ENCODE measurements at regions not wholly inside any gene's neighbourhood (a gene's known extent, or its start where the extent isn't known, plus 50 kb on each side); places are given as distances from the start of the nearest gene placed in this dataset.

DNA sequence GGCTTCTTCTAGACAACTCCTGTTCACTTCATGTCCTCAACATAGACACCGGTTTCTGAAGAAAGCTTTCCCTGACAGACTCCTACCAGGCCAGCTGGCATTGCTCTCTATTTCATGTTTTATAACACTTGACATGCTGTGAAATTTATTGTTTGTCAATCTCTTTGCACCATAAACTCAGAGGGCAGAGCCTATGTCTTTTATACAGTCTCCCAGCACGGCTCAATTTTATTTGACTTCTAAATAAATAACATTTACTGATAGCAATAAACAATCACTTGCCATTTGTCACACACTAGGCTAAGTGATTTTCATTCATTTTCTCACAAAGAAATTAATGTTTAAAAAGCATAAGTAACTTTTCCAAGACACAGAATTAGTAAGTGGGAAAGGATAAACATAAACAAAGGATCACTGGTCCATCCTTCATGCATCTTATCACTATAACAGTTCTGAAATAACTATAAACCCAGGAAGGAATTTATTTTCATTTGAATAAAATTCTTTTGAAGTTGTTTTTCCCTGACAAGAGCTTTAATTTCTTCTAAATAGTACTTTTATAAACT lies 577.6 kb downstream of the TECRL start (continued):
- TF ChIP-seq, protein P1, sequence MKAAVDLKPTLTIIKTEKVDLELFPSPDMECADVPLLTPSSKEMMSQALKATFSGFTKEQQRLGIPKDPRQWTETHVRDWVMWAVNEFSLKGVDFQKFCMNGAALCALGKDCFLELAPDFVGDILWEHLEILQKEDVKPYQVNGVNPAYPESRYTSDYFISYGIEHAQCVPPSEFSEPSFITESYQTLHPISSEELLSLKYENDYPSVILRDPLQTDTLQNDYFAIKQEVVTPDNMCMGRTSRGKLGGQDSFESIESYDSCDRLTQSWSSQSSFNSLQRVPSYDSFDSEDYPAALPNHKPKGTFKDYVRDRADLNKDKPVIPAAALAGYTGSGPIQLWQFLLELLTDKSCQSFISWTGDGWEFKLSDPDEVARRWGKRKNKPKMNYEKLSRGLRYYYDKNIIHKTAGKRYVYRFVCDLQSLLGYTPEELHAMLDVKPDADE (IDR thresholded peaks at IDR 0.05) = no peak
- TF ChIP-seq, protein P2, sequence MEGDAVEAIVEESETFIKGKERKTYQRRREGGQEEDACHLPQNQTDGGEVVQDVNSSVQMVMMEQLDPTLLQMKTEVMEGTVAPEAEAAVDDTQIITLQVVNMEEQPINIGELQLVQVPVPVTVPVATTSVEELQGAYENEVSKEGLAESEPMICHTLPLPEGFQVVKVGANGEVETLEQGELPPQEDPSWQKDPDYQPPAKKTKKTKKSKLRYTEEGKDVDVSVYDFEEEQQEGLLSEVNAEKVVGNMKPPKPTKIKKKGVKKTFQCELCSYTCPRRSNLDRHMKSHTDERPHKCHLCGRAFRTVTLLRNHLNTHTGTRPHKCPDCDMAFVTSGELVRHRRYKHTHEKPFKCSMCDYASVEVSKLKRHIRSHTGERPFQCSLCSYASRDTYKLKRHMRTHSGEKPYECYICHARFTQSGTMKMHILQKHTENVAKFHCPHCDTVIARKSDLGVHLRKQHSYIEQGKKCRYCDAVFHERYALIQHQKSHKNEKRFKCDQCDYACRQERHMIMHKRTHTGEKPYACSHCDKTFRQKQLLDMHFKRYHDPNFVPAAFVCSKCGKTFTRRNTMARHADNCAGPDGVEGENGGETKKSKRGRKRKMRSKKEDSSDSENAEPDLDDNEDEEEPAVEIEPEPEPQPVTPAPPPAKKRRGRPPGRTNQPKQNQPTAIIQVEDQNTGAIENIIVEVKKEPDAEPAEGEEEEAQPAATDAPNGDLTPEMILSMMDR (conservative IDR thresholded peaks at IDR 0.05; ENCODE audit: low read depth in 2 of 2) = no peak
- no peak for TF ChIP-seq CREB1 (CRISPR knock-in tag; IDR thresholded peaks at IDR 0.05; ENCODE audit: low read depth)

DNA sequence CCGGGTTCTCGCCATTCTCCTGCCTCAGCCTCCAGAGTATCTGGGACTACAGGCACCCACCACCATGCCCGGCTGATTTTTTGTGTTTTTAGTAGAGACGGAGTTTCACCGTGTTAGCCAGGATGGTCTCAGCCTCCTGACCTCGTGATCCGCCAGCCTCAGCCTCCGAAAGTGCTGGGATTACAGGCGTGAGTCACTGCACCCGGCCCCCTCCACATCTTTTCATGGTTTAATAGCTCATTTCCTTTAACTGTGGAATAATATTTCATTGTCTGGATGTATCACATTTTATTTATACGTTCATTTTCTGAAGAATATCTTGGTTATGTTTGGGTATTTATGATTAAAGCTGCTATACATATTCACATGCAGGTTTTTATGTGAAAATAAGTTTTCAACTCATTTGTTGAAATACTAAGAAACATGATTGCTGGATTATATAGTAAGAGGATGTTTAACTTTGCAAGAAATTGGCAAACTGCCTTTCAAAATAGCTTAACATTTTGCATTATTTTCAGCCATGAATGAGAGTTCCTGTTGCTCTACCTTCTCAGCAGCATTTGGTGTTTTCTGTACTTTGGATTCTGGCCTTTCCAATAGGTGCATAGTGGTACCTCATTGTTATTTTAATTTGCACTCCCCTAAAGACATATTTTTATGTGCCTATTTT lies 591.9 kb downstream of the TECRL start:
- Histone ChIP-seq H3K27ac (ENCODE audit: low read depth) (no peak overlapping the region), H3F3A (replicated peaks; ENCODE audit: low read depth) (no peaks in the 10 kb centered on the region), H3K9me2 (ENCODE audit: insufficient read depth) (no peaks in the 10 kb centered on the region; the same call in 1 of the 2 replicates), H3K4me1 (ENCODE audit: insufficient read depth) (no peaks in the 10 kb centered on the region), H3K36me3 (ENCODE audit: insufficient read depth) (no peaks in the 10 kb centered on the region), H3K4me2 (no peak overlapping the region), H4K20me1 (replicated peaks; ENCODE audit: insufficient read depth) (no peaks in the 10 kb centered on the region), H3K27me3 (ENCODE audit: insufficient read depth) (no peaks in the 10 kb centered on the region), H3K79me2 (replicated peaks; ENCODE audit: insufficient read depth) (no peaks in the 10 kb centered on the region), H3K4me3 (no peak overlapping the region), H2AFZ (no peak overlapping the region)
- Mint-ChIP-seq H3K4me1 (no peaks in the 10 kb centered on the region), H3K27ac (no peak overlapping the region), H3K9me3 (no peaks in the 10 kb centered on the region), H3K36me3 (ENCODE audit: low read depth) (no peaks in the 10 kb centered on the region), H3K27me3 (ENCODE audit: insufficient read depth, low read depth, poor library complexity) (peaks cover 6% of the 10 kb centered on the region), H3K4me3 (no peak overlapping the region)
- DNase-seq (ENCODE audit: low spot score) = no peak
- ATAC-seq = no peak
- TF ChIP-seq, protein P2 (conservative IDR thresholded peaks at IDR 0.05; ENCODE audit: low read depth in 2 of 2) = no peak
- TF ChIP-seq, protein P3, sequence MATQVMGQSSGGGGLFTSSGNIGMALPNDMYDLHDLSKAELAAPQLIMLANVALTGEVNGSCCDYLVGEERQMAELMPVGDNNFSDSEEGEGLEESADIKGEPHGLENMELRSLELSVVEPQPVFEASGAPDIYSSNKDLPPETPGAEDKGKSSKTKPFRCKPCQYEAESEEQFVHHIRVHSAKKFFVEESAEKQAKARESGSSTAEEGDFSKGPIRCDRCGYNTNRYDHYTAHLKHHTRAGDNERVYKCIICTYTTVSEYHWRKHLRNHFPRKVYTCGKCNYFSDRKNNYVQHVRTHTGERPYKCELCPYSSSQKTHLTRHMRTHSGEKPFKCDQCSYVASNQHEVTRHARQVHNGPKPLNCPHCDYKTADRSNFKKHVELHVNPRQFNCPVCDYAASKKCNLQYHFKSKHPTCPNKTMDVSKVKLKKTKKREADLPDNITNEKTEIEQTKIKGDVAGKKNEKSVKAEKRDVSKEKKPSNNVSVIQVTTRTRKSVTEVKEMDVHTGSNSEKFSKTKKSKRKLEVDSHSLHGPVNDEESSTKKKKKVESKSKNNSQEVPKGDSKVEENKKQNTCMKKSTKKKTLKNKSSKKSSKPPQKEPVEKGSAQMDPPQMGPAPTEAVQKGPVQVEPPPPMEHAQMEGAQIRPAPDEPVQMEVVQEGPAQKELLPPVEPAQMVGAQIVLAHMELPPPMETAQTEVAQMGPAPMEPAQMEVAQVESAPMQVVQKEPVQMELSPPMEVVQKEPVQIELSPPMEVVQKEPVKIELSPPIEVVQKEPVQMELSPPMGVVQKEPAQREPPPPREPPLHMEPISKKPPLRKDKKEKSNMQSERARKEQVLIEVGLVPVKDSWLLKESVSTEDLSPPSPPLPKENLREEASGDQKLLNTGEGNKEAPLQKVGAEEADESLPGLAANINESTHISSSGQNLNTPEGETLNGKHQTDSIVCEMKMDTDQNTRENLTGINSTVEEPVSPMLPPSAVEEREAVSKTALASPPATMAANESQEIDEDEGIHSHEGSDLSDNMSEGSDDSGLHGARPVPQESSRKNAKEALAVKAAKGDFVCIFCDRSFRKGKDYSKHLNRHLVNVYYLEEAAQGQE (IDR thresholded peaks at IDR 0.05; ENCODE audit: unreplicated experiment) = no peak
- TF ChIP-seq POLR2AphosphoS5 (IDR thresholded peaks at IDR 0.05; ENCODE audit: low read depth) = no peak
- TF ChIP-seq JUNB (IDR thresholded peaks at IDR 0.05; ENCODE audit: unreplicated experiment) = no peak
- no peak for TF ChIP-seq CREB1 (CRISPR knock-in tag; IDR thresholded peaks at IDR 0.05; ENCODE audit: low read depth)
- TF ChIP-seq, protein P1 (IDR thresholded peaks at IDR 0.05) = no peak
- no peak for TF ChIP-seq ZNF114 (CRISPR knock-in tag; IDR thresholded peaks at IDR 0.05)
- no peak for TF ChIP-seq STAT1 (IDR thresholded peaks at IDR 0.05; ENCODE audit: unreplicated experiment)
- no peak for TF ChIP-seq ZNF331 (CRISPR knock-in tag; IDR thresholded peaks at IDR 0.05; ENCODE audit: low read depth)
